Hepatocyte (in vitro differentiated cells): ENCODE measurements at regions not wholly inside any gene's neighbourhood (a gene's known extent, or its start where the extent isn't known, plus 50 kb on each side); places are given as distances from the start of the nearest gene placed in this dataset.
"Not testable (repeated sequence)": the region's sequence is repeated elsewhere in the genome, so short reads cannot be mapped to it uniquely, and the experiment has no call there.

ENCODE experiments used
- DNase-seq: peaks from one replicate; pipeline ENCODE4 v3.0.0-alpha.2; 2016; ENCODE audit warnings: low spot score
- H2AFZ ChIP-seq: fragments of 200-600 bp; sonication (generic); 2 replicates; pipeline ENCODE4 v1.6.0; 2016; ENCODE audit warnings: antibody characterized with exemption, mild to moderate bottlenecking
- H3K27ac ChIP-seq: fragments of 200-600 bp; sonication (generic); 2 replicates; pipeline ENCODE4 v1.5.1; 2016; ENCODE audit warnings: mild to moderate bottlenecking
- H3K27me3 ChIP-seq: fragments of 200-600 bp; sonication (generic); 2 replicates; pipeline ENCODE4 v1.6.1; 2016
- H3K36me3 ChIP-seq: fragments of 200-600 bp; sonication (generic); replicated peaks from 2 replicates; pipeline ENCODE4 v1.5.1; 2016; ENCODE audit warnings: low read depth; ENCODE audit not compliant: insufficient read depth
- H3K4me1 ChIP-seq: fragments of 200-600 bp; sonication (generic); 2 replicates; pipeline ENCODE4 v1.5.1; 2016; ENCODE audit warnings: mild to moderate bottlenecking, moderate library complexity; ENCODE audit not compliant: insufficient read depth
- H3K4me2 ChIP-seq: fragments of 200-600 bp; sonication (generic); 2 replicates; pipeline ENCODE4 v1.6.0; 2016
- H3K4me3 ChIP-seq: fragments of 200-600 bp; sonication (generic); 2 replicates; pipeline ENCODE4 v1.5.1; 2016; ENCODE audit warnings: mild to moderate bottlenecking
- H3K79me2 ChIP-seq: fragments of 200-600 bp; sonication (generic); 2 replicates; pipeline ENCODE4 v1.6.0; 2017; ENCODE audit warnings: mild to moderate bottlenecking
- H3K9me2 ChIP-seq: fragments of 200-600 bp; sonication (generic); replicated peaks from 2 replicates; pipeline ENCODE4 v1.6.0; 2017; ENCODE audit warnings: mild to moderate bottlenecking; ENCODE audit not compliant: insufficient read depth
- H3K9me3 ChIP-seq: fragments of 200-600 bp; sonication (generic); 2 replicates; pipeline ENCODE4 v1.5.1; 2016; ENCODE audit warnings: low read depth, mild to moderate bottlenecking
- H4K20me1 ChIP-seq: fragments of 200-600 bp; sonication (generic); 2 replicates; pipeline ENCODE4 v1.6.0; 2016; ENCODE audit warnings: mild to moderate bottlenecking; ENCODE audit not compliant: insufficient read depth, poor library complexity, severe bottlenecking
- EZH2 ChIP-seq: fragments of 200-600 bp; sonication (generic); IDR thresholded peaks from 2 replicates; pipeline ENCODE4 v1.6.1; 2016; ENCODE audit warnings: antibody characterized with exemption, mild to moderate bottlenecking, borderline replicate concordance
- EZH2phosphoT487 ChIP-seq: fragments of 200-600 bp; sonication (generic); IDR thresholded peaks from one replicate; pipeline ENCODE4 v1.6.1; 2018; ENCODE audit warnings: antibody characterized with exemption, mild to moderate bottlenecking, low read depth, moderate library complexity; ENCODE audit not compliant: unreplicated experiment, severe bottlenecking
- WGBS: methylation state at CpG from one replicate; pipeline ENCODE4 v1.1.6; 2016; ENCODE audit warnings: low lambda C conversion rate; ENCODE audit errors: missing lambda C conversion rate; 5-methylcytosine and 5-hydroxymethylcytosine counted together
- TF ChIP-seq, protein P1 (sequence below): fragments of 200-600 bp; sonication (generic); IDR thresholded peaks from 2 replicates; pipeline ENCODE4 v1.5.1; 2016; ENCODE audit warnings: antibody characterized with exemption, mild to moderate bottlenecking; ENCODE audit not compliant: poor library complexity

- H3K27me3 ChIP-seq = no peaks in the 10 kb centered on the region
- 84% methylated on average over 15 of the region's 15 CpGs for WGBS
- H4K20me1 ChIP-seq = no peaks in the 10 kb centered on the region
- H2AFZ ChIP-seq = no peak overlapping the region
- H3K4me1 ChIP-seq = no peaks in the 10 kb centered on the region
- H3K4me3 ChIP-seq = no peak overlapping the region
- no peaks in the 10 kb centered on the region for H3K36me3 ChIP-seq
- H3K4me2 ChIP-seq = no peak overlapping the region
- no peak for DNase-seq
- no peaks in the 10 kb centered on the region for H3K9me2 ChIP-seq
- no peaks in the 10 kb centered on the region for H3K79me2 ChIP-seq
- TF ChIP-seq, protein P1, sequence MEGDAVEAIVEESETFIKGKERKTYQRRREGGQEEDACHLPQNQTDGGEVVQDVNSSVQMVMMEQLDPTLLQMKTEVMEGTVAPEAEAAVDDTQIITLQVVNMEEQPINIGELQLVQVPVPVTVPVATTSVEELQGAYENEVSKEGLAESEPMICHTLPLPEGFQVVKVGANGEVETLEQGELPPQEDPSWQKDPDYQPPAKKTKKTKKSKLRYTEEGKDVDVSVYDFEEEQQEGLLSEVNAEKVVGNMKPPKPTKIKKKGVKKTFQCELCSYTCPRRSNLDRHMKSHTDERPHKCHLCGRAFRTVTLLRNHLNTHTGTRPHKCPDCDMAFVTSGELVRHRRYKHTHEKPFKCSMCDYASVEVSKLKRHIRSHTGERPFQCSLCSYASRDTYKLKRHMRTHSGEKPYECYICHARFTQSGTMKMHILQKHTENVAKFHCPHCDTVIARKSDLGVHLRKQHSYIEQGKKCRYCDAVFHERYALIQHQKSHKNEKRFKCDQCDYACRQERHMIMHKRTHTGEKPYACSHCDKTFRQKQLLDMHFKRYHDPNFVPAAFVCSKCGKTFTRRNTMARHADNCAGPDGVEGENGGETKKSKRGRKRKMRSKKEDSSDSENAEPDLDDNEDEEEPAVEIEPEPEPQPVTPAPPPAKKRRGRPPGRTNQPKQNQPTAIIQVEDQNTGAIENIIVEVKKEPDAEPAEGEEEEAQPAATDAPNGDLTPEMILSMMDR = no peak
- TF ChIP-seq EZH2phosphoT487 (no peak), EZH2 (no peak)
- H3K27ac ChIP-seq = no peak overlapping the region
- H3K9me3 ChIP-seq = peaks cover 7% of the 10 kb centered on the region
Measured at GRCh38 chr16:34743115-34743514, 1283.7 kb downstream of the TP53TG3F start.

DNA sequence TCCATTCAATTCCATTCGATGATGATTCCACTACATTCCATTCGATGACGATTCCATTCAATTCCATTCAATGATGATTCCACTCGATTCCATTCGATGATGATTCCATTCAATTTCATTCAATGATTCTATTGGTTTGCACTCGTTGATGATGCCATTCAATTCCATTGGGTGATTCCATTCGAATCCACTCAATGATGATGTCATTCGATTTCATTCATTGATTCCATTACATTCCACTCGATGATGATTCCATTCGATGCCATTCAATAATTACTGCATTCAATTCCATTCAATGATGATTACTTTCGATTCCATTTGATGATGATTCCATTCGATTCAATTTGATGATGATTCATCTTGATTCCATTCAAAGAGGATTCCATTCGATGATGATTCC, 1299.4 kb downstream of the TP53TG3F start:
- H3K9me3 ChIP-seq = peaks cover 9% of the 10 kb centered on the region
- no peak overlapping the region for H2AFZ ChIP-seq
- 84% methylated on average over 13 of the region's 13 CpGs for WGBS
- DNase-seq = no peak
- no peaks in the 10 kb centered on the region for H3K79me2 ChIP-seq
- H3K36me3 ChIP-seq = no peaks in the 10 kb centered on the region
- H3K4me1 ChIP-seq = no peaks in the 10 kb centered on the region
- TF ChIP-seq, protein P1 = no peak
- TF ChIP-seq EZH2phosphoT487 (no peak), EZH2 (no peak)
- H4K20me1 ChIP-seq = no peaks in the 10 kb centered on the region
- no peaks in the 10 kb centered on the region for H3K27me3 ChIP-seq
- H3K4me2 ChIP-seq = no peak overlapping the region
- no peaks in the 10 kb centered on the region for H3K9me2 ChIP-seq
- H3K27ac ChIP-seq = no peak overlapping the region
- H3K4me3 ChIP-seq = no peak overlapping the region

DNA sequence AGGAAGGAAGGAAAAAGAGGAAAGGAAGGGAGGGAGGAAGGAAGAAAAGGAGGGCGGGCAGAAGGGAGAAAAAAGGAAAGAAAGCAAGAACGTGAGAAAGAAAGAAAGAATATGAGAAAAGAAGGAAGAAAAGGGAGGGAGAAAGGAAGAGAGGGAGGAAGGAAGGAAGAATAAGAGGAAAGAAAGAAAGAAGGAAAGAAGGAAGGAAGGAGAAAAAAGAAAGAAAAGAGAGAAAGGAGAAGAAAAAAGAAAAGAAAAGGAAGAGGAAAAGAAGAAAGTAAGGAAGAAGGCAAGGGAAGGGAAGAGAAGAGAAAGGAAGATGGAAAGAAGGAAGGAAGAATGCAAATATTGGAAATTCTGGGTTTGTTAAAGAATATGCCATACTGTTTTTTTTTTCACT, 1332.4 kb downstream of the TP53TG3F start:
- not testable (repeated sequence) for DNase-seq, H4K20me1 ChIP-seq, H3K4me1 ChIP-seq, H3K36me3 ChIP-seq, H2AFZ ChIP-seq, H3K9me3 ChIP-seq, H3K27ac ChIP-seq, H3K79me2 ChIP-seq, H3K4me3 ChIP-seq, H3K27me3 ChIP-seq, H3K9me2 ChIP-seq, H3K4me2 ChIP-seq
- WGBS = no CpG with 5 or more reads among the region's 2 CpGs

DNA sequence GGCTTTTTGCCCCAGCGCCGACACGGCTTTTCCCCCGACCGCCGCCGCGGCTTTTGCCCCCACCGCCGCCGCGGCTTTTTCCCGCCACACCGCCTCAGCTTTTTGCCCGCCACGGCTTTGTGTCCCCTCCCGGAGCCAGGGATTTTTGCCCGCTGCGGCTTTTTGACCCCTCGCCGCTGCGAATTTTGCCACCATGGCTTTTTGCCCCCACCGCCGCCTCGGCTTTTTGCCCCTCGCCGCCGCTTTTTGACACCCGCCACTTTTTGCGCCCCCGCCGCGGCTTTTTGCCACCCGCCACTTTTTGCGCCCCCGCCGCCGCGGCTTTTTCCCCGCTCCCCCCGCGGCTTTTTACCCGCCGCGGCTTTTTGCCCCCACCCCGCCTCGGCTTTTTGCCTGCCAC, 1342.5 kb downstream of the TP53TG3F start:
- H3K4me2 ChIP-seq = no peak overlapping the region
- H3K36me3 ChIP-seq = no peaks in the 10 kb centered on the region
- H3K4me3 ChIP-seq = no peak overlapping the region
- no peak overlapping the region for H3K27ac ChIP-seq
- no CpG with 5 or more reads among the region's 47 CpGs for WGBS
- H2AFZ ChIP-seq = no peak overlapping the region
- DNase-seq = peak; percentile 2
- H3K27me3 ChIP-seq = no peaks in the 10 kb centered on the region
- H3K9me3 ChIP-seq = no peaks in the 10 kb centered on the region
- no peaks in the 10 kb centered on the region for H4K20me1 ChIP-seq
- no peaks in the 10 kb centered on the region for H3K4me1 ChIP-seq
- no peaks in the 10 kb centered on the region for H3K9me2 ChIP-seq
- no peak for TF ChIP-seq EZH2
- TF ChIP-seq EZH2phosphoT487 = no peak
- TF ChIP-seq, protein P1 = no peak
- no peaks in the 10 kb centered on the region for H3K79me2 ChIP-seq
